HFFc6 (cell line): ENCODE measurements at regions not wholly inside any gene's neighbourhood (a gene's known extent, or its start where the extent isn't known, plus 50 kb on each side); places are given as distances from the start of the nearest gene placed in this dataset.

Source experiments
- DNase-seq: peaks from one replicate; pipeline ENCODE4 v3.0.0-alpha.2; 2018
- H3K27ac Mint-ChIP-seq: 2 replicates; pipeline ENCODE4 v1.8.0; 2020; ENCODE audit warnings: mild to moderate bottlenecking, mixed read lengths
- H3K27me3 Mint-ChIP-seq: 2 replicates; pipeline ENCODE4 v1.8.0; 2021; ENCODE audit warnings: mild to moderate bottlenecking, moderate library complexity, mixed read lengths; ENCODE audit not compliant: insufficient read depth
- H3K36me3 Mint-ChIP-seq: 2 replicates; pipeline ENCODE4 v1.8.0; 2021; ENCODE audit warnings: low read depth, mixed read lengths
- H3K4me1 Mint-ChIP-seq: 2 replicates; pipeline ENCODE4 v1.8.0; 2020; ENCODE audit warnings: low read depth, mixed read lengths
- H3K4me3 Mint-ChIP-seq: 2 replicates; pipeline ENCODE4 v1.8.0; 2020; ENCODE audit warnings: mild to moderate bottlenecking, moderate library complexity, mixed read lengths
- H3K9me3 Mint-ChIP-seq: 2 replicates; pipeline ENCODE4 v1.8.0; 2020; ENCODE audit warnings: mild to moderate bottlenecking, mixed read lengths
- CTCF ChIP-seq: fragments of 200-600 bp; sonication (generic); IDR thresholded peaks from 2 replicates; pipeline ENCODE4 v1.5.0; 2021; ENCODE audit warnings: antibody characterized with exemption, mild to moderate bottlenecking

GRCh38 chr17:72183194-72183685 is 62.4 kb downstream of the SOX9 start:
- Mint-ChIP-seq H3K27me3 (peaks cover 8% of the 10 kb centered on the region), H3K27ac (no peak overlapping the region), H3K9me3 (no peaks in the 10 kb centered on the region; the same call in 1 of the 2 replicates), H3K4me1 (no peaks in the 10 kb centered on the region), H3K4me3 (no peak overlapping the region), H3K36me3 (no peaks in the 10 kb centered on the region)
- TF ChIP-seq CTCF: no peak
- no peak for DNase-seq

- TF ChIP-seq CTCF: no peak
- H3K4me3 Mint-ChIP-seq: no peak overlapping the region
- peaks cover 8% of the 10 kb centered on the region for H3K27me3 Mint-ChIP-seq
- no peaks in the 10 kb centered on the region for H3K4me1 Mint-ChIP-seq
- H3K9me3 Mint-ChIP-seq: no peaks in the 10 kb centered on the region; the same call in 1 of the 2 replicates
- H3K27ac Mint-ChIP-seq: no peak overlapping the region
- H3K36me3 Mint-ChIP-seq: no peaks in the 10 kb centered on the region
- DNase-seq: peak; percentile 7
These were observed 64.0 kb downstream of the SOX9 start for GRCh38 chr17:72184805-72185204.

GRCh38 chr17:72185564-72185963 is 64.7 kb downstream of the SOX9 start:
- Mint-ChIP-seq H3K27me3 (peaks cover 8% of the 10 kb centered on the region), H3K4me3 (no peak overlapping the region), H3K36me3 (no peaks in the 10 kb centered on the region), H3K27ac (no peak overlapping the region), H3K4me1 (no peaks in the 10 kb centered on the region), H3K9me3 (no peaks in the 10 kb centered on the region; the same call in 1 of the 2 replicates)
- TF ChIP-seq CTCF: no peak
- DNase-seq: no peak

- no peak for DNase-seq
- no peak overlapping the region for H3K27ac Mint-ChIP-seq
- H3K36me3 Mint-ChIP-seq: no peaks in the 10 kb centered on the region
- H3K4me3 Mint-ChIP-seq: no peak overlapping the region
- no peaks in the 10 kb centered on the region for H3K9me3 Mint-ChIP-seq
- H3K4me1 Mint-ChIP-seq: peaks cover 12% of the 10 kb centered on the region
- no peak for TF ChIP-seq CTCF
- H3K27me3 Mint-ChIP-seq: peaks cover 5% of the 10 kb centered on the region
These were observed 66.7 kb downstream of the SOX9 start for GRCh38 chr17:72187556-72187955.

- no peak overlapping the region for H3K4me3 Mint-ChIP-seq
- DNase-seq: no peak
- H3K27ac Mint-ChIP-seq: no peak overlapping the region
- no peak for TF ChIP-seq CTCF
- H3K36me3 Mint-ChIP-seq: no peaks in the 10 kb centered on the region
- H3K9me3 Mint-ChIP-seq: no peaks in the 10 kb centered on the region
- peaks cover 24% of the 10 kb centered on the region for H3K4me1 Mint-ChIP-seq
- H3K27me3 Mint-ChIP-seq: peaks cover 2% of the 10 kb centered on the region
These were observed 68.0 kb downstream of the SOX9 start for GRCh38 chr17:72188801-72189200.
